ENCODE measurements at regions not wholly inside any gene's neighbourhood (a gene's known extent, or its start where the extent isn't known, plus 50 kb on each side); places are given as distances from the start of the nearest gene placed in this dataset.

- TF ChIP-seq POLR2A (IDR thresholded peaks at IDR 0.05) (no peak), CTCF (IDR thresholded peaks at IDR 0.05) (no peak), POLR2AphosphoS5 (IDR thresholded peaks at IDR 0.05; ENCODE audit: insufficient read depth in 1 of 2, low read depth in 1 of 2) (no peak)
- intact Hi-C loops (cut with DNase I): no loop called here
- Histone ChIP-seq H3K9me3 (no peaks in the 10 kb centered on the region), H3K27me3 (no peaks in the 10 kb centered on the region), H3K4me1 (peaks cover 7% of the 10 kb centered on the region), H3K36me3 (no peaks in the 10 kb centered on the region), H3K27ac (no peak overlapping the region), H3K4me3 (no peak overlapping the region)
- DNase-seq (ENCODE audit: extremely low spot score in 2 of 2): no peak
Measured at GRCh38 chr3:117910820-117911521, 1123.7 kb downstream of the IGSF11 start.

DNA sequence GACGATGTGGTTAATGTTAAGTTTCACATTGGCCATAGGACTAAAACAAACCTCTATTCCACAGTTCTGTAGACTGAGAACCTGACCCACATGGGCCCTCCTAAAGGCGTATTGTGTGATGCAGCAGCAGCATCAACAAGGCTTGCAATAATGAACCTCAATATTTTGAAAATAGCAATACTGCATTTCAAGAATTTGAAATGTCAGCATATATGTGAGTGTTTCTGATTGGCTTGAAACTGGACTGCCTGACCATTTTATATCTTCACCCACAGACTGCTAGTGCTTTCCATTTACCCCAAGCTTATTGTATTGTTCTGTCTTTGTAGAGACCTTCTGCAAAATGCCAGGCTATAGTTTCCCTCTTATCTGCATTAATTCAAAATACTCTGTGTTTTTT lies 1122.3 kb downstream of the IGSF11 start:
- H3K27ac ChIP-seq: no peak overlapping the region
- intact Hi-C loops (cut with DNase I): no loop called here
- H3K27me3 ChIP-seq: no peaks in the 10 kb centered on the region
- no peak for DNase-seq (ENCODE audit: extremely low spot score in 2 of 2)
- no peaks in the 10 kb centered on the region for H3K36me3 ChIP-seq
- TF ChIP-seq POLR2A (IDR thresholded peaks at IDR 0.05) (no peak), POLR2AphosphoS5 (IDR thresholded peaks at IDR 0.05; ENCODE audit: insufficient read depth in 1 of 2, low read depth in 1 of 2) (no peak), CTCF (IDR thresholded peaks at IDR 0.05) (no peak)
- H3K4me3 ChIP-seq: no peak overlapping the region
- peaks cover 7% of the 10 kb centered on the region for H3K4me1 ChIP-seq
- H3K9me3 ChIP-seq: no peaks in the 10 kb centered on the region

DNA sequence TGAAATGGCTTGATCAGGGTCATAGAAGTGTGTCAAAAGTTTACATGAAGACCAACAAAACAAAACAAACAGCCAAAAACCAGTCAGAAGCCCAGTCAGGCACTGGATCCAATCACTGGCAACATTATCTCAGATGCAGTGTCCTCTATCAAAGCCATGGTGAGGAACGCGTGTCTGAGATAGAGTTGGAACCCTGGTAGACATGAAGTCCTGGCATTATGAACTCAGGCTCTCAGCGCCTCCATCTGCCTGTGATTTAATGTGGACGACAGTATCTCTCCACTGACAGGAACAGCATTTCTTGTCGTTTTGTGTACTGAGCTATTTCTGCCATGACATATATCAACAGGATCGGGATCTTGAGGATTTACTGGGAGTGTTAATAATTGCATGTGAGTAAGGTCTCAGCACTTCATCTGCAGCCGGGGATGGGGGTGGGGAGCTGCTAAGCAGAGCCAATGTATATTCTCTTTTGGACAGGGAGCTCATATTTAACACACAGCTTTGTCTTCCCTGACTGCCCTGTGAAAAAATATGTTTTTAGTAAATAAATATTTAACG lies 1120.0 kb downstream of the IGSF11 start:
- Histone ChIP-seq H3K36me3 (no peaks in the 10 kb centered on the region), H3K4me1 (peaks cover 7% of the 10 kb centered on the region)

GRCh38 chr3:117916839-117917238 lies 1117.8 kb downstream of the IGSF11 start:
- Histone ChIP-seq H3K9me3 (no peaks in the 10 kb centered on the region), H3K4me1 (no peaks in the 10 kb centered on the region), H3K36me3 (no peaks in the 10 kb centered on the region), H3K27ac (no peak overlapping the region), H3K4me3 (no peak overlapping the region), H3K27me3 (no peaks in the 10 kb centered on the region)
- intact Hi-C loops (cut with DNase I): no loop called here
- no peak for DNase-seq (ENCODE audit: extremely low spot score in 2 of 2)
- no peak for TF ChIP-seq POLR2AphosphoS5 (IDR thresholded peaks at IDR 0.05; ENCODE audit: insufficient read depth in 1 of 2, low read depth in 1 of 2)
- TF ChIP-seq POLR2A (IDR thresholded peaks at IDR 0.05): no peak
- TF ChIP-seq CTCF (IDR thresholded peaks at IDR 0.05): no peak

More for the DNA sequence above, 1120.0 kb downstream of the IGSF11 start:
- intact Hi-C loops (cut with DNase I): no loop called here
- no peak overlapping the region for H3K4me3 ChIP-seq
- no peak for DNase-seq (ENCODE audit: extremely low spot score in 2 of 2)
- no peak overlapping the region for H3K27ac ChIP-seq
- TF ChIP-seq POLR2AphosphoS5 (IDR thresholded peaks at IDR 0.05; ENCODE audit: insufficient read depth in 1 of 2, low read depth in 1 of 2) (no peak), CTCF (IDR thresholded peaks at IDR 0.05) (no peak), POLR2A (IDR thresholded peaks at IDR 0.05) (no peak)
- no peaks in the 10 kb centered on the region for H3K27me3 ChIP-seq
- no peaks in the 10 kb centered on the region for H3K9me3 ChIP-seq

- no peak for TF ChIP-seq CTCF (IDR thresholded peaks at IDR 0.05)
- TF ChIP-seq POLR2A (IDR thresholded peaks at IDR 0.05): no peak
- no peak for TF ChIP-seq POLR2AphosphoS5 (IDR thresholded peaks at IDR 0.05; ENCODE audit: insufficient read depth in 1 of 2, low read depth in 1 of 2)
- DNase-seq (ENCODE audit: extremely low spot score in 2 of 2): no peak
- intact Hi-C loops (cut with DNase I): no loop called here
- Histone ChIP-seq H3K4me1 (no peaks in the 10 kb centered on the region), H3K27me3 (no peaks in the 10 kb centered on the region), H3K4me3 (no peak overlapping the region), H3K9me3 (no peaks in the 10 kb centered on the region), H3K27ac (no peak overlapping the region), H3K36me3 (no peaks in the 10 kb centered on the region)
Measured at GRCh38 chr3:117919621-117920020, 1115.0 kb downstream of the IGSF11 start.
